GM12874 (cell line): ENCODE measurements at regions not wholly inside any gene's neighbourhood (a gene's known extent, or its start where the extent isn't known, plus 50 kb on each side); places are given as distances from the start of the nearest gene placed in this dataset.

Experiments used
- CTCF ChIP-seq: IDR thresholded peaks from 2 replicates; pipeline ENCODE4 v1.5.1; 2011; ENCODE audit warnings: low read depth, mild to moderate bottlenecking, control low read depth, low read length, moderate library complexity; ENCODE audit not compliant: insufficient read depth

DNA sequence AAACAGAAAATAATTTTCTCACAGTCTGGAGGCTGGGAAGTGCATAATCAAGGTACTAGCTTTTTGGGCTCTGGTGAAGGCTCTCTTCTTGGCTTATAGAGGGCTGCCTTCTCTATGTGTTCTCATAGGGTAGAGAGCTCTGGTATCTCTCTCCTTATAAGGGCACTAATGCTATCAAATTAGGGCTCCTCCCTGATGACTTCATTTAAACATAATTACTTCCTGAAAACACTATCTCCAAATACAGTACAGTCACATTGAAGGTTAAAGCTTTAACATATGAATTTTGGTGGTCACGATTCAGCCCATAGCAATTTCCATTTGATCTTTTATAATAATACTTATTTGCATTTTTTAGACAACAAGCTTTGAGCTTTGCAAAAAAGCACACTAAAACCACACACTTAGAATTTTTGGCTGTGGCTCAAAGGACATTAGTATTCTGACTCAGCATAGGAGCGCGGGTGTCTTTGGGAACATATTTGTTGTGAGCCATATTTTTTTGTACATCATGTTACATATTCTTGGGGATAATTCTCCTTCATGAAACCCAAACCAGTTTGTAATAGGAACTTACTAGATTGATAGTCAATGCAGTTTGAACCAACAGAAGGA is 808.1 kb upstream of the FBXO33 start:
- TF ChIP-seq CTCF, result no peak

DNA sequence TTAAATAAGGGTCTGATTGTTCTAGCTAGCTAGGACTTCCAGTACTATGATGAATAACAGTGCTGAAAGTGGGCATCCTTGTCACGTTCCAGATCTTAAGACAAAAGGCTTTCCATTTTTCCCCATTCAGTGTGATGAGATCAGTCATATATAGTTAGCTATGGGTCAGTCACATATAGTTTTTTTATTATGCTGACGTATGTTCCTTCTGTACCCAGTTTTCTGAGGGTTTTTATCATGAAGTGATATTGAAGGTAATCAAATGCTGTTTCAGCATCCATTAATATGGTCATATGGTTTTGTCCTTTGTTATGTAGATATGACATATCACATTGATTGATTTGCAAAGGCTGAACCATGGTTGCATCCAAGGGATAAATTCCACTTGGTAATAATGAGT is 800.1 kb upstream of the FBXO33 start:
- TF ChIP-seq CTCF, result no peak

DNA sequence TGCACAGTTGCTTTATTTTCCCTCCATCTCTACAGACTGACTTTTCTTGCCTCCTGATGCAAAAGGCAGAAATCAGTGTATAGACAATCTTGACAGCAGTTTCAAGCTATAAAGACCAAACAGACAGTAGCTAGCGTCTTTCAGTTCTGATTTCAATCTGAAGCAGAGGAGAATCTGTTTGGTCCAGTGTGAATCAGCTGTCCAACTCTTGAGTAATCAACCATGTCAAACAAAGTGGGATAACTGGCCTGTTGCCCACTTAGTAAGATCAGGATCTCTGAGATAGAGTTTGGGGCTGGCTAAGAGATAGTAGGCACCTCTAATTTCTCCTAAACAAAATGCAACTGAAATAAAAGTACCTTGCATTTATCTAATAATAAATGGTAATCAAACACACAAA is 797.4 kb upstream of the FBXO33 start:
- TF ChIP-seq CTCF, result no peak

GRCh38 chr14:40222996-40223395 is 790.8 kb upstream of the FBXO33 start:
- no peak for TF ChIP-seq CTCF

- TF ChIP-seq CTCF, result no peak
These were observed 789.2 kb upstream of the FBXO33 start for GRCh38 chr14:40221428-40221827.

DNA sequence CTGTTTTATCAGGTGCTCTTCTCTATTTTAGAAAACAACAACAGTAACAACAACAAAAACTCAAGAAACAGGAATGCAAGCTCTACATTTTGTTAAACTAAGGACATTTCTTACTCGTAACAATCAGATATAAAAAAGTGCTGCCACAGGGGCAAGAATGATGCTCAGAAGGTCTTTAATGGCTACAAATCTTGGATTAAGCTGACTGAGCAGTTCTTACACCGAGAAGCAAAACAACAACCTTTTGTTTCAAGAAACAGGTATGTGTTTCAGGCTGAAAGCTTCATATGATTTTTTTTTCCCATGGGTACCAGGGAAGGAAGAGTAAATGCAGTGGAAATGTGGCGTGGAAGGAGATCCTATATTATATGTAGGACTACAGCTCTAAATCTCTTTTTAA is 786.8 kb upstream of the FBXO33 start:
- TF ChIP-seq CTCF, result no peak

GRCh38 chr14:40218282-40218941 is 786.2 kb upstream of the FBXO33 start:
- no peak for TF ChIP-seq CTCF

DNA sequence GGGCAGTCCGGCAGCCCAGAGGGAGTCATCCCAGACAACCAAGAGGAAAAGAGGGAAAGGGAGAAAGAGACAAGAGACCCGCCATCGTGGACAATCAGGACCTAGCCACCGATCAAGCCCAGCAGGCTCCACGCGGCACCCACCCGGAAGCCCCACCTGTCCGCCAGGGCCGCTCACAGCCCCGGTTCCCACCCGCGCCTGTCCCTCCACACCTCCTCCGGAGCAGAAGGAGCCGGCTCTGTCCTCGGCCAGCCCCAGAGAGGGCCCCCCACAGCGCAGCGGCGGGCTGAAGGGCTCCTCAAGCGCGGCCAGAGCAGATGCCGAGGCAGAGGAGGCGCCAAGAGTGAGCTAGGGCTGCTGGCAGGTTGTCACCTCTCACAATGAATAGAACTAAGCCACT is 784.7 kb upstream of the FBXO33 start:
- TF ChIP-seq CTCF, result no peak
